OCI-LY3 (cell line): ENCODE measurements at regions not wholly inside any gene's neighbourhood (a gene's known extent, or its start where the extent isn't known, plus 50 kb on each side); places are given as distances from the start of the nearest gene placed in this dataset.

Experiments
- EZH2phosphoT487 ChIP-seq: fragments of 200-600 bp; shearing (Covaris generic); IDR thresholded peaks from 2 replicates; pipeline ENCODE4 v1.6.1; 2018; ENCODE audit warnings: antibody characterized with exemption, mixed run types, low read depth
- TF ChIP-seq, protein P1 (sequence below): fragments of 200-600, 300-600 bp; sonication (generic); IDR thresholded peaks from 2 replicates; pipeline ENCODE4 v1.5.1; 2014; ENCODE audit warnings: antibody characterized with exemption, low read length, low read depth

GRCh38 chr1:222923506-222923905, 108.7 kb downstream of the DISP1 start:
- TF ChIP-seq, protein P1, sequence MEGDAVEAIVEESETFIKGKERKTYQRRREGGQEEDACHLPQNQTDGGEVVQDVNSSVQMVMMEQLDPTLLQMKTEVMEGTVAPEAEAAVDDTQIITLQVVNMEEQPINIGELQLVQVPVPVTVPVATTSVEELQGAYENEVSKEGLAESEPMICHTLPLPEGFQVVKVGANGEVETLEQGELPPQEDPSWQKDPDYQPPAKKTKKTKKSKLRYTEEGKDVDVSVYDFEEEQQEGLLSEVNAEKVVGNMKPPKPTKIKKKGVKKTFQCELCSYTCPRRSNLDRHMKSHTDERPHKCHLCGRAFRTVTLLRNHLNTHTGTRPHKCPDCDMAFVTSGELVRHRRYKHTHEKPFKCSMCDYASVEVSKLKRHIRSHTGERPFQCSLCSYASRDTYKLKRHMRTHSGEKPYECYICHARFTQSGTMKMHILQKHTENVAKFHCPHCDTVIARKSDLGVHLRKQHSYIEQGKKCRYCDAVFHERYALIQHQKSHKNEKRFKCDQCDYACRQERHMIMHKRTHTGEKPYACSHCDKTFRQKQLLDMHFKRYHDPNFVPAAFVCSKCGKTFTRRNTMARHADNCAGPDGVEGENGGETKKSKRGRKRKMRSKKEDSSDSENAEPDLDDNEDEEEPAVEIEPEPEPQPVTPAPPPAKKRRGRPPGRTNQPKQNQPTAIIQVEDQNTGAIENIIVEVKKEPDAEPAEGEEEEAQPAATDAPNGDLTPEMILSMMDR: no peak
- no peak for TF ChIP-seq EZH2phosphoT487
